ENCODE measurements at regions not wholly inside any gene's neighbourhood (a gene's known extent, or its start where the extent isn't known, plus 50 kb on each side); places are given as distances from the start of the nearest gene placed in this dataset.

DNA sequence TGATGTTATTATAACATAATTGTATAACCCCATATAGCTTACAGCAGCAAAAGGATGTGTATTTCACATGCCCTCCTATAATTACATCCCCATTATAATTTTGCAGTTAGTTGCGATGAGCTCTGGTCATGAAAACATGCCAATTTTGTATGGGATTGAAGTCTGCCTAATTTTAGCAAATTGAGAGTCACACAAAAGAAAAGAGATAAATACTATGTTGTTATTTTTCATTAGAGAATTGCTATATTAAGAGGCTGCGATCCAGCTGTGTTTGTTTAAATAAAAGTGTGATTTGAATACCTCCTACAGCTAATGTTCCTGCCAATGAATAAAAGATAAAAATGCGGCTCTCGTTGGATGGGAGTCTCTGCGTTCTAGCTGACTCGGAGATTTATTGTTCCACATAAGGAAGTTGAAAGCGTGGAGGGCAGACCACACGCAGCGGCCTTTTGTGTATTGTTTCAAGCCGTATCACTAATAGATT lies 461.0 kb upstream of the NFIA start:
- Histone ChIP-seq H3K14ac (ENCODE audit: low read length in 2 of 2) (no peak overlapping the region), H3K36me3 (ENCODE audit: control insufficient read depth in 1 of 2, insufficient read depth in 2 of 2, low read depth in 1 of 2, low read length in 2 of 2) (no peaks in the 10 kb centered on the region), H3K9me3 (ENCODE audit: control insufficient read depth, low read length) (no peaks in the 10 kb centered on the region), H3K23ac (ENCODE audit: low read length in 2 of 2) (no peak overlapping the region), H3K9ac (ENCODE audit: low read length) (no peak overlapping the region), H2BK15ac (ENCODE audit: low read depth, poor library complexity, severe bottlenecking) (no peak overlapping the region), H4K91ac (ENCODE audit: low read length) (no peak overlapping the region), H3K79me1 (replicated peaks; ENCODE audit: low read length, poor library complexity, severe bottlenecking) (no peaks in the 10 kb centered on the region), H3K4me3 (ENCODE audit: insufficient read depth in 1 of 2, low read depth in 1 of 2, low read length in 2 of 2) (no peak overlapping the region), H3K27ac (ENCODE audit: low read length, poor library complexity, severe bottlenecking) (no peak overlapping the region), H2AFZ (ENCODE audit: low read depth, low read length) (no peak overlapping the region), H2BK120ac (ENCODE audit: low read depth, low read length) (no peak overlapping the region), H2AK5ac (ENCODE audit: low read length, severe bottlenecking) (no peak overlapping the region), H4K8ac (ENCODE audit: low read length) (no peak overlapping the region), H3K18ac (ENCODE audit: low read depth in 1 of 2, low read length in 2 of 2) (no peak overlapping the region), H2BK5ac (ENCODE audit: low read depth, low read length, poor library complexity, severe bottlenecking) (no peak overlapping the region), H3K4ac (ENCODE audit: low read depth in 1 of 2, low read length in 2 of 2) (no peak overlapping the region), H3K27me3 (ENCODE audit: control insufficient read depth in 1 of 2, insufficient read depth in 1 of 2, low read length in 2 of 2) (no peaks in the 10 kb centered on the region), H3K4me1 (ENCODE audit: control insufficient read depth, insufficient read depth, low read depth, low read length) (no peaks in the 10 kb centered on the region), H2BK12ac (ENCODE audit: low read length in 2 of 2) (no peak overlapping the region), H3K4me2 (ENCODE audit: low read length, poor library complexity, severe bottlenecking) (no peak overlapping the region)
- 89% methylated on average over 8 of the region's 10 CpGs for WGBS
- no peak for DNase-seq

DNA sequence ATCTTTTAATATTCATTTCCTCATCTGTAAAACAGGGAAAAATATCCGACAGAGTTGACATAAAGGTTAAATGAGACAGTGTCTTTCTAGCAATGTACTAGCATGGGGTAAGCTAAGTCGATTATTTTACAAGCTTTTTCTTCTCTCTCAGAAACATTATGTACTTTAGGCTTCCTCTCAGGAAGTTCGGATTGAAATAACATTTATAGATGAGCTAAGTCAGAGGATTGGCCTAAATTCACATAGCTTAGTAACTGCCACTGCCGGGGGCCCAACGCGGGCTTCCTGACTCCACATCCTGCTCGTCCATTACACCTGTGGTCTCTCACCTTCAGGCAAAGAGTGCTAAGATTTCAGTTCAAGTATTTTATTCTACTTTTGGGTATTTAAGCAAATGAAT lies 462.3 kb upstream of the NFIA start:
- Histone ChIP-seq H3K79me1 (replicated peaks; ENCODE audit: low read length, poor library complexity, severe bottlenecking) (no peaks in the 10 kb centered on the region), H3K9me3 (ENCODE audit: control insufficient read depth, low read length) (no peaks in the 10 kb centered on the region), H3K14ac (ENCODE audit: low read length in 2 of 2) (no peak overlapping the region), H2BK12ac (ENCODE audit: low read length in 2 of 2) (no peak overlapping the region), H3K27me3 (ENCODE audit: control insufficient read depth in 1 of 2, insufficient read depth in 1 of 2, low read length in 2 of 2) (no peaks in the 10 kb centered on the region), H2BK5ac (ENCODE audit: low read depth, low read length, poor library complexity, severe bottlenecking) (no peak overlapping the region), H3K4me2 (ENCODE audit: low read length, poor library complexity, severe bottlenecking) (no peak overlapping the region), H3K4me1 (ENCODE audit: control insufficient read depth, insufficient read depth, low read depth, low read length) (no peaks in the 10 kb centered on the region), H3K23ac (ENCODE audit: low read length in 2 of 2) (no peak overlapping the region), H3K4ac (ENCODE audit: low read depth in 1 of 2, low read length in 2 of 2) (no peak overlapping the region), H4K8ac (ENCODE audit: low read length) (no peak overlapping the region), H2BK15ac (ENCODE audit: low read depth, poor library complexity, severe bottlenecking) (no peak overlapping the region), H3K9ac (ENCODE audit: low read length) (no peak overlapping the region), H3K27ac (ENCODE audit: low read length, poor library complexity, severe bottlenecking) (no peak overlapping the region), H3K36me3 (ENCODE audit: control insufficient read depth in 1 of 2, insufficient read depth in 2 of 2, low read depth in 1 of 2, low read length in 2 of 2) (no peaks in the 10 kb centered on the region), H3K18ac (ENCODE audit: low read depth in 1 of 2, low read length in 2 of 2) (no peak overlapping the region), H2BK120ac (ENCODE audit: low read depth, low read length) (no peak overlapping the region), H2AK5ac (ENCODE audit: low read length, severe bottlenecking) (no peak overlapping the region), H3K4me3 (ENCODE audit: insufficient read depth in 1 of 2, low read depth in 1 of 2, low read length in 2 of 2) (no peak overlapping the region), H2AFZ (ENCODE audit: low read depth, low read length) (no peak overlapping the region), H4K91ac (ENCODE audit: low read length) (no peak overlapping the region)
- no peak for DNase-seq
- WGBS, result 73% methylated on average over 5 of the region's 7 CpGs

DNA sequence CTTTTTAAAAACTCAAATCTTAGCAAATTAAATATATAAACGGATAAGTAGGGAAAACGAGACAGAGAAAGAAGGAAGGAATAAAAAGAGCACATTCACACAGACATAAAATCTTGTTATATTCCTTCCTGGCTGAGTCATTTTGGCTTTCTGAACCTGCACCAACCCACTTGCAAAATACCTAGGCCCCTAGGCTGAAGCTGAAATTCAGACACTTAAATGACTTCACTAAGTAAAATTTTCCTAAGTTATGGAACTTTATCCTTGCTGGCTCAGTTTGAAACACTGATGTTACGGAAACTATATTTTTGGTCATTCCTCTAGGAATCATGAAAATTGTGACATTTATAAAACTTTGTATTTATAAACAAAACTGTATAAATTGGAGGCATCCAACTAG lies 462.8 kb upstream of the NFIA start:
- H2AK5ac ChIP-seq (ENCODE audit: low read length, severe bottlenecking), result no peak overlapping the region
- H3K14ac ChIP-seq (ENCODE audit: low read length in 2 of 2), result no peak overlapping the region
- no peak overlapping the region for H2BK120ac ChIP-seq (ENCODE audit: low read depth, low read length)
- H3K4ac ChIP-seq (ENCODE audit: low read depth in 1 of 2, low read length in 2 of 2), result no peak overlapping the region
- no peak overlapping the region for H2AFZ ChIP-seq (ENCODE audit: low read depth, low read length)
- H3K9me3 ChIP-seq (ENCODE audit: control insufficient read depth, low read length), result no peaks in the 10 kb centered on the region
- no peak overlapping the region for H2BK15ac ChIP-seq (ENCODE audit: low read depth, poor library complexity, severe bottlenecking)
- no peak overlapping the region for H3K9ac ChIP-seq (ENCODE audit: low read length)
- H4K91ac ChIP-seq (ENCODE audit: low read length), result no peak overlapping the region
- H3K18ac ChIP-seq (ENCODE audit: low read depth in 1 of 2, low read length in 2 of 2), result no peak overlapping the region
- H2BK5ac ChIP-seq (ENCODE audit: low read depth, low read length, poor library complexity, severe bottlenecking), result no peak overlapping the region
- H4K8ac ChIP-seq (ENCODE audit: low read length), result no peak overlapping the region
- H3K23ac ChIP-seq (ENCODE audit: low read length in 2 of 2), result no peak overlapping the region
- no peaks in the 10 kb centered on the region for H3K27me3 ChIP-seq (ENCODE audit: control insufficient read depth in 1 of 2, insufficient read depth in 1 of 2, low read length in 2 of 2)
- no peak overlapping the region for H2BK12ac ChIP-seq (ENCODE audit: low read length in 2 of 2)
- H3K4me2 ChIP-seq (ENCODE audit: low read length, poor library complexity, severe bottlenecking), result no peak overlapping the region
- no peaks in the 10 kb centered on the region for H3K36me3 ChIP-seq (ENCODE audit: control insufficient read depth in 1 of 2, insufficient read depth in 2 of 2, low read depth in 1 of 2, low read length in 2 of 2)
- H3K79me1 ChIP-seq (replicated peaks; ENCODE audit: low read length, poor library complexity, severe bottlenecking), result no peaks in the 10 kb centered on the region
- H3K4me1 ChIP-seq (ENCODE audit: control insufficient read depth, insufficient read depth, low read depth, low read length), result no peaks in the 10 kb centered on the region
- DNase-seq, result no peak
- H3K27ac ChIP-seq (ENCODE audit: low read length, poor library complexity, severe bottlenecking), result no peak overlapping the region
- WGBS, result 92% methylated on average over 2 of the region's 3 CpGs
- no peak overlapping the region for H3K4me3 ChIP-seq (ENCODE audit: insufficient read depth in 1 of 2, low read depth in 1 of 2, low read length in 2 of 2)

DNA sequence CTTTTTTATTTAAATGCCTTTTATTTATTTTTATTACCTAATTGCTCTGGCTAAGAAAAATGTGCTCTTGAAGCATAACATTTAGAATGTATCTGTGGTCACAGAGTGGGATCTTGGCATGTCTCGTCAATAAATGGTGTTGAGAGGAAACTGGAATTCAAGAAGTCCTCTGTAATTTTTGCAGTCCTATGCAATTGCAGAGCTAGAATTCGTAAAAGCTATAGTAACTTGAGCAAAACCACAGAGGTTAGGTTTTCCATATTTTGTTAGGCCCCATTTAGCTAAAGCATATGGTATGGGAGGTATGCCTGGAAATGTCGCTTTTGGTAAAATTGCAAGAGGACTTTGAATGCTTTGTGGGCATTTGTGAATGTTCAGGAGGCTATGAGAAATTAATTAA lies 466.7 kb upstream of the NFIA start:
- Histone ChIP-seq H2BK5ac (ENCODE audit: low read depth, low read length, poor library complexity, severe bottlenecking) (no peak overlapping the region), H3K27ac (ENCODE audit: low read length, poor library complexity, severe bottlenecking) (no peak overlapping the region), H3K23ac (ENCODE audit: low read length in 2 of 2) (no peak overlapping the region), H3K9me3 (ENCODE audit: control insufficient read depth, low read length) (no peaks in the 10 kb centered on the region), H3K27me3 (ENCODE audit: control insufficient read depth in 1 of 2, insufficient read depth in 1 of 2, low read length in 2 of 2) (no peaks in the 10 kb centered on the region), H3K79me1 (replicated peaks; ENCODE audit: low read length, poor library complexity, severe bottlenecking) (no peaks in the 10 kb centered on the region), H3K4ac (ENCODE audit: low read depth in 1 of 2, low read length in 2 of 2) (no peak overlapping the region), H3K9ac (ENCODE audit: low read length) (no peak overlapping the region), H3K14ac (ENCODE audit: low read length in 2 of 2) (no peak overlapping the region), H3K18ac (ENCODE audit: low read depth in 1 of 2, low read length in 2 of 2) (no peak overlapping the region), H3K4me3 (ENCODE audit: insufficient read depth in 1 of 2, low read depth in 1 of 2, low read length in 2 of 2) (no peak overlapping the region), H3K4me1 (ENCODE audit: control insufficient read depth, insufficient read depth, low read depth, low read length) (no peaks in the 10 kb centered on the region), H2BK12ac (ENCODE audit: low read length in 2 of 2) (no peak overlapping the region), H3K36me3 (ENCODE audit: control insufficient read depth in 1 of 2, insufficient read depth in 2 of 2, low read depth in 1 of 2, low read length in 2 of 2) (no peaks in the 10 kb centered on the region), H2BK120ac (ENCODE audit: low read depth, low read length) (no peak overlapping the region), H2BK15ac (ENCODE audit: low read depth, poor library complexity, severe bottlenecking) (no peak overlapping the region), H3K4me2 (ENCODE audit: low read length, poor library complexity, severe bottlenecking) (no peak overlapping the region), H2AK5ac (ENCODE audit: low read length, severe bottlenecking) (no peak overlapping the region), H4K91ac (ENCODE audit: low read length) (no peak overlapping the region), H2AFZ (ENCODE audit: low read depth, low read length) (no peak overlapping the region), H4K8ac (ENCODE audit: low read length) (no peak overlapping the region)
- no peak for DNase-seq
- WGBS, result 80% methylated on average over 3 of the region's 3 CpGs
